ENCODE measurements at regions not wholly inside any gene's neighbourhood (a gene's known extent, or its start where the extent isn't known, plus 50 kb on each side); places are given as distances from the start of the nearest gene placed in this dataset.

DNA sequence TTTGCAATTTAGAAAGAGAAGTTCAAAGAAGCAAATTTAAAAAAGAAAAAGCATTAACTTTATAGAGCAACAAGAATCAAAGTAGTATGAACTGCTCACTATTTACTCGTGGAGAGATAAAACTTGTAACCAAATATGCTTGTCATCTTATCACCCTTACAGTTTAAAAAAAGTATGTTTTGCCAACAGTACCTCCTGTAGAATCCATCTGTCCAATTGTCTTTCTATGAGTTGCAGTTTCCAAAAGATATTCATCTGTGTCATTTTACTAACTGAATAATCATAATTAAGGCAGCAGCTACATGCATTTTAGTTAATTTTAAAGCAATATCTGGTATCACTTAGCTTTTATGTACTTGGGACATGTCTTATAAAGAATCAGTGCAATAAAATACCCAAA is 1112.3 kb downstream of the DSC3 start:
- no peak for TF ChIP-seq CTCF (IDR thresholded peaks at IDR 0.05; ENCODE audit: insufficient read depth, missing control alignments)
- DNase-seq (ENCODE audit: insufficient read length, low spot score) (no peak), FAIRE-seq (no peak)

GRCh38 chr18:29928081-29928480 is 1114.5 kb downstream of the DSC3 start:
- DNase-seq (ENCODE audit: insufficient read length, low spot score), result no peak
- peak; percentile 51 for FAIRE-seq
- no peak for TF ChIP-seq CTCF (IDR thresholded peaks at IDR 0.05; ENCODE audit: insufficient read depth, missing control alignments)

DNA sequence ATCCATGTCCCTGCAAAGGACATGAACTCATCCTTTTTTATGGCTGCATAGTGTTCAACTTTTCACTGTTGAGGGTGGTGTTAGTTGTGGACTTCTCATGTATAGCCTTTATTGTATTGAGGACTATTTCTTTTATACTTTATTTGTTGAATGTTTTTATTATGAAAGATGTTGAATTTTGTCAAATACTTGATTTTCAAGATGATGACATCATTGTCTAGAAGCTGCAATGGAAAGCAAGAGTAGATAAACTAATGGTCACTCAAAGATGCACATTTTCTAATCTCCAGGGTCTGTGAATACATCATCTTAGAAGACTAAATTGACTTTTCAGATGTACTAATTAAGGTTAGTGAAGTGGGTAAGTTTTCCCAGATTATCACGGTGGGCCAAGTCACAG is 1117.0 kb downstream of the DSC3 start:
- TF ChIP-seq CTCF (IDR thresholded peaks at IDR 0.05; ENCODE audit: insufficient read depth, missing control alignments), result no peak
- FAIRE-seq (no peak), DNase-seq (ENCODE audit: insufficient read length, low spot score) (no peak)

- TF ChIP-seq CTCF (IDR thresholded peaks at IDR 0.05; ENCODE audit: insufficient read depth, missing control alignments), result no peak
- FAIRE-seq, result no peak
Observed at GRCh38 chr18:29912351-29912750, 1130.2 kb downstream of the DSC3 start.

DNA sequence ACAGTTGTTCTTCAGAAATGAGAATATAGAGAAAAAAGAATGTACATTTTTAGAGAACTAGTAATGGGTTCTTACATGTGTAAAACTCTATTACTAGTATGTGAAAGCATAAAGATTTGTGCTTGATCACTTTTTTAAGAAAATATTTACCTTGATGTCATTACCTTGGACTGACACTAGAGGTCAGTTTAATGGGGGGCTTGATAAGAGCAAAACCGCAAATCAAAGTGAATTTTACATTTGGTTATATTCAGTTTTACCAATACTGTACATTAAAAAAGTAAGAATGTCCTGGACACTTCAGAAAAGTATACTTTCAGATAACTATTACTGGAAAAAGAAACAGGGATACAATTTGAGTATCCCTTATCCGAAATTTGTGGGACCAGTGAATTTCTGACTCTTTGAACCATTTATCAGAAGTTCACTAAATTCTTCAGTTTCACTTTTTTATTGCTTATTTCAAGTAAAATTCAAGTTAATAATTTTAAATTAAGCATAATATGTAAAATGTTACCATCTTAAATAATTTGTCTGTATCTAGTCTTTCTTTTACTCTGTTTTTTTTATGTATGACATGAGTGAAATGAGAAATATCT is 1149.5 kb downstream of the DSC3 start:
- no peak for DNase-seq (ENCODE audit: insufficient read length, low spot score)
- peak; percentile 48 for TF ChIP-seq CTCF (IDR thresholded peaks at IDR 0.05; ENCODE audit: insufficient read depth, missing control alignments)
- peak; percentile 84 for FAIRE-seq

More at GRCh38 chr18:29912351-29912750, 1130.2 kb downstream of the DSC3 start:
- DNase-seq (ENCODE audit: insufficient read length, low spot score), result no peak

GRCh38 chr18:29883114-29883513 is 1159.4 kb downstream of the DSC3 start:
- no peak for TF ChIP-seq CTCF (IDR thresholded peaks at IDR 0.05; ENCODE audit: insufficient read depth, missing control alignments)
- DNase-seq (ENCODE audit: insufficient read length, low spot score) (no peak), FAIRE-seq (peak; percentile 75)

DNA sequence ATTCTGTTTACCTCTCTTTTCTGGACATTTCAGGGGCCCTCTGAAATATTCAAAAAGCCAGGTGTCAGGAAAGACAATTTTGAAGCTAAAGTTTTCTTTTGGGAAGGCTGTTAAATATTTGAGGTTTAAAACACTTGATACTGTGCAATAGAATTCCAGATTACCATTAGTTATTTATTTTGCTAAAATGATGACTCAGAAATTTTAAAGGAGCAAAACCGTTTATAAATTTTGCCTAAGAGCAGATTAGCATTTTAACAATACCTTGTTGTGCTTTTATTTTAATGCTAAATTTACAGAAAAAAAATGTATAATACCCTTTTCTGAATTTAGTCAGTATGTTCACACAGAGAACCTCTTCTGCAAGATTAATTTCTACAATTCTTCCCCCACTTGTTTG is 1159.9 kb downstream of the DSC3 start:
- FAIRE-seq (no peak), DNase-seq (ENCODE audit: insufficient read length, low spot score) (no peak)

More for the DNA sequence above, 1159.9 kb downstream of the DSC3 start:
- TF ChIP-seq CTCF (IDR thresholded peaks at IDR 0.05; ENCODE audit: insufficient read depth, missing control alignments), result no peak

All from D721Med (cell line).